AG04449 (cell line): ENCODE measurements at regions not wholly inside any gene's neighbourhood (a gene's known extent, or its start where the extent isn't known, plus 50 kb on each side); places are given as distances from the start of the nearest gene placed in this dataset.
"Not testable (repeated sequence)": the region's sequence is repeated elsewhere in the genome, so short reads cannot be mapped to it uniquely, and the experiment has no call there.

Source experiments
- CTCF ChIA-PET: fragments of 350-600 bp; formaldehyde crosslinking; extraction: SDS; loops from one replicate; lab custom pipeline; 2021; ENCODE audit warnings: antibody characterized with exemption; lab: Yijun Ruan, JAX
- POLR2A ChIA-PET: fragments of 400-600, 350-600 bp; formaldehyde crosslinking; extraction: SDS; loops from one replicate; lab custom pipeline; 2020; ENCODE audit warnings: antibody characterized with exemption, inconsistent platforms; lab: Yijun Ruan, JAX
- DNase-seq: peaks from one replicate; pipeline ENCODE4 v3.0.0-alpha.2; 2010; ENCODE audit warnings: low read depth, low spot score
- H3K4me3 ChIP-seq: 2 replicates; pipeline ENCODE4 v1.5.1; 2011; ENCODE audit warnings: low read depth, mild to moderate bottlenecking, control low read depth, low read length
- TF ChIP-seq, protein P1 (sequence below): IDR thresholded peaks from one replicate; pipeline ENCODE4 v1.5.1; 2011; ENCODE audit warnings: mild to moderate bottlenecking, moderate library complexity, low read length, control low read depth, inconsistent platforms; ENCODE audit not compliant: insufficient read depth; ENCODE audit errors: missing control alignments

DNA sequence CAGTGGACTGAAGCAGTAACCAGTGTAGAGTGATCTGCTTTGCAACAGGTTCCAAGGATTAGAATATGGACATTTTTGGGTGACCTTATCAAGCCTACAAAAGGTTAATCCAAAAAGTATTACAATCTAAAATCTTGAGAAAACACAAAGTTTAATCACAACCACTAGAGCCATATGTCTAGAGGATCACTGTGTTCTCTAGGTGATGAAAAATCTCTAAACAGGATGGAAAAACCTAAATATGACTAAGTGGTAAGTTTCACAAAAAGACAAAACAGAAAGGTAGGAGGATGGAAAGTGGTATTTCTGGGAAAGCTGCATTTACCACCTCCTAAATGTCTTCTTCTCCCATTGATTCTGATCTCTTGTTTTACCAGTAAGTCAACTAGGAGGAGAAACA lies 411.1 kb upstream of the CXADR start:
- ChIA-PET CTCF (no interaction called here), POLR2A (no interaction called here)
- H3K4me3 ChIP-seq, result no peak overlapping the region
- TF ChIP-seq, protein P1, sequence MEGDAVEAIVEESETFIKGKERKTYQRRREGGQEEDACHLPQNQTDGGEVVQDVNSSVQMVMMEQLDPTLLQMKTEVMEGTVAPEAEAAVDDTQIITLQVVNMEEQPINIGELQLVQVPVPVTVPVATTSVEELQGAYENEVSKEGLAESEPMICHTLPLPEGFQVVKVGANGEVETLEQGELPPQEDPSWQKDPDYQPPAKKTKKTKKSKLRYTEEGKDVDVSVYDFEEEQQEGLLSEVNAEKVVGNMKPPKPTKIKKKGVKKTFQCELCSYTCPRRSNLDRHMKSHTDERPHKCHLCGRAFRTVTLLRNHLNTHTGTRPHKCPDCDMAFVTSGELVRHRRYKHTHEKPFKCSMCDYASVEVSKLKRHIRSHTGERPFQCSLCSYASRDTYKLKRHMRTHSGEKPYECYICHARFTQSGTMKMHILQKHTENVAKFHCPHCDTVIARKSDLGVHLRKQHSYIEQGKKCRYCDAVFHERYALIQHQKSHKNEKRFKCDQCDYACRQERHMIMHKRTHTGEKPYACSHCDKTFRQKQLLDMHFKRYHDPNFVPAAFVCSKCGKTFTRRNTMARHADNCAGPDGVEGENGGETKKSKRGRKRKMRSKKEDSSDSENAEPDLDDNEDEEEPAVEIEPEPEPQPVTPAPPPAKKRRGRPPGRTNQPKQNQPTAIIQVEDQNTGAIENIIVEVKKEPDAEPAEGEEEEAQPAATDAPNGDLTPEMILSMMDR, result no peak
- DNase-seq, result no peak

DNA sequence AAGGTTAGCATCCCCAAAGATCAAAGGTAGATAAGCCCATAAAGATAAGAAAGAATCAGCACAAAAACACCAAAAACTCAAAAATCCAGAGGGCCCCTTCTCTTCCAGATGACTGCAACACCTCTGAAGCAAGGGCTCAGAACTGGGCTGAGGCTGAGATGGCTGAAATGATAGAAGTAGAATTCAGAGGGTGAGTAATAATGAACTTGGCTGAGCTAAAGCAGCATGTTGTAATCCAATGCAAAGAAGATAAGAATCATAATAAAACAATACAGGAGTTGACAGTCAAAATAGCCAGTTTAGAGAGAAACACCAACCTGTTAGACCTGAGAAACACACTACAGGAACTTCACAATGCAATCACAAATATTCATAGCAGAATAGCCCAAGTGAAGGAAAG lies 406.9 kb upstream of the CXADR start:
- CTCF ChIA-PET, result no interaction called here
- DNase-seq, result no peak
- no peak overlapping the region for H3K4me3 ChIP-seq
- POLR2A ChIA-PET, result no interaction called here
- TF ChIP-seq, protein P1, result no peak

DNA sequence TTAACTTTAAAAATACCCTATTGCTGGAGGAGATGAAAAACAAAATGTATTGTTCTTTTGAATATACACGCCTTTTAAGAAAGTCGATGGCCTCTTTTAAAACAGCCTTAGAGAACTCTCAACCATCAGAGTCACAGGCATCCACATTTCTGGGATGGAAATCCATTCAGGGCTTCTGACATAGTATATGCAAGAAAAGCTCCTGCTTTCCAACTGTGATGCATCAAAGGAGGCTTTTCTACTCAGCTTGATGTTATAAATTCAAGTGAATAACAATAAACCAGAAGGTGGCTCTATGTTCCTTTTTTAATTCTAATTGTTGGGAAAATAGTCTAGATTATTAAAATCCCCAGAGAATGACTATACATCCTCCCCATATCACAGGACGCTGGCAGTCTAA lies 398.8 kb upstream of the CXADR start:
- TF ChIP-seq, protein P1, result no peak
- no peak for DNase-seq
- ChIA-PET POLR2A (no interaction called here), CTCF (no interaction called here)
- H3K4me3 ChIP-seq, result no peak overlapping the region

DNA sequence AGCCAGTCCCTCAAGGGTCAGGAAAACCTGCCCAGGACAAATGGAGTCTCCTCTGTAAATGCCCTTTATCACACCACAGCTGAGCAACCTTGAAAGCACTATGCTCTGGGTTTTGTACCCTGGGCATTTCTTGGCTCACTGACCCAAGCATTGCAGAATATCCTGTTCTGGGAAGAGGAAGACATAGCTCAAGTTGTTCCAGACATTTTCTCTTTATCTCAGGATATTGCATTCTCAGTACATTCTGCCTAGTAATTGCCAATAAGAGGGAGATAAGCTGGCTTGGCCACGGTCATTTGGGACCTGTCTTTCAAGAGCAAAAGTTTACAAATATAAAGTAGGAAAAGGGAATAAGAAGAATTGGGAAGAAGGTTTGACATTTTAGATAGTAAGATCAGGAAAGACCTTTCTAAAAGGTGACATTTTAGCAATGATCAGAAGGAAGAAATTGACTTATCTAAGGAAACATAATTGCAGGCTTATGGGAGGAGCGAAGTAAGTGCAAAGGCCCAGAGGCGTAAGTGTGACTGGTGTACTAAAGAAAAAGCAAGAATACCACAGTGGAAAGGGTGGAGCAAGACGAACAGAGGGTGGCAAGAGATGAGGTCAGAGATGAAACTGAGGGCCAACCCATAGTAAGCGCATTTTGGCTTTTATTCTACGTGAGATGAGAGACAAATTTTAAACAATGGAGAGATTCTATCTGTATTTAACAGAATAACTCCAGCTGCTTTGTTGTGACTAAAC lies 394.0 kb upstream of the CXADR start:
- ChIA-PET POLR2A (no interaction called here), CTCF (no interaction called here)
- no peak for DNase-seq
- TF ChIP-seq, protein P1, result no peak
- H3K4me3 ChIP-seq, result no peak overlapping the region

DNA sequence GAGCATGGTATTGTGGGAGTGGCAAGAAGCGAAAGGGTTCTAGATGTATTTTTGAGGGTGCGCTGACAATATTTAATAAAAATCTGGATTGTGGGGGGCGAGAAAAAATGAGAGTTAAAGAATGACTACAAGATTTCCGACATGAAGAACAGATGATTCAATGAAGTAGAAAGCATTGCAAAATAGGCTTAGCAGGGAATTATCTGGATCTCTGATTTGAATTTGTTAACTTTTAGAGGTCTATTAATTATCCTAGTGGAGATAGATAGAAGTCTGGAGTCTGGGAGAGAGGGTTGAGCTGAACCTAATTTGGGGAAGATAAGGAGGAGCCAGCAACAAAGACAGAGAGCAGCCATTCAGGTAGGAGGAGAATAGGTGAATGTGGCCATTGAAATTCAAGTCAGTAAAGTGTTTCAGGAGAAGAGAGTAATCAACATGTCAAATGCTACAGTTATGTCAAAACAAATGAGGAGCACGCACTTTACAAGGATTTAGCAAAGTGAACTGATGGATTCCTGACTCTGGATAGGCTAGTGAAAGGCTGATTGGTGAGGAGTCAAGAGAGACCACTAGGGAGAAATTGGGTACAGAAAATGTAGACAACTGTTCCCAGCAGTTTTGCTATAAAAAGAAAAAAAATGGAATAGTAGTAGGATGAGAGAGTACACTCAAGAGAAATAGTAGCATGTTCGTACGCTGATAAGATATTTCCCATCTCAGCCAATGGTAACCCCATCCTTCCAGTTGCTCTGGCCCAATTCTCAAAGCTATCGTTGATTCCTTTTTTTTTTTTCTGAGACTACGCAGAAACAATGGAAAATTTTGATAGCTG lies 393.2 kb upstream of the CXADR start:
- TF ChIP-seq, protein P1, result no peak
- H3K4me3 ChIP-seq, result no peak overlapping the region

DNA sequence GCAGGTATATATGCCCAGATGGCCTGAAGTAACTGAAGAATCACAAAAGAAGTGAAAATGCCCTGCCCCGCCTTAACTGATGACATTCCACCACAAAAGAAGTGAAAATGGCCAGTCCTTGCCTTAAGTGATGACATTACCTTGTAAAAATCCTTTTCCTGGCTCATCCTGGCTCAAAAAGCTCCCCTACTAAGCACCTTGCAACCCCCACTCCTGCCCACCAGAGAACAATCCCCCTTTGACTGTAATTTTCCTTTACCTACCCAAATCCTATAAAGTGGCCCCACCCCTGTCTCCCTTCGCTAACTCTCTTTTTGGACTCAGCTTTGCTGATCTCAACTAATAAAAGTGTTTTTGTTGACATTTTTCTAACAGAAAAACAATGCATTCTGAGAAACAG lies 385.4 kb upstream of the CXADR start:
- POLR2A ChIA-PET, DNase-seq, CTCF ChIA-PET, H3K4me3 ChIP-seq: not testable (repeated sequence)

More for the DNA sequence above, 393.2 kb upstream of the CXADR start:
- ChIA-PET CTCF (no interaction called here), POLR2A (no interaction called here)
- no peak for DNase-seq

DNA sequence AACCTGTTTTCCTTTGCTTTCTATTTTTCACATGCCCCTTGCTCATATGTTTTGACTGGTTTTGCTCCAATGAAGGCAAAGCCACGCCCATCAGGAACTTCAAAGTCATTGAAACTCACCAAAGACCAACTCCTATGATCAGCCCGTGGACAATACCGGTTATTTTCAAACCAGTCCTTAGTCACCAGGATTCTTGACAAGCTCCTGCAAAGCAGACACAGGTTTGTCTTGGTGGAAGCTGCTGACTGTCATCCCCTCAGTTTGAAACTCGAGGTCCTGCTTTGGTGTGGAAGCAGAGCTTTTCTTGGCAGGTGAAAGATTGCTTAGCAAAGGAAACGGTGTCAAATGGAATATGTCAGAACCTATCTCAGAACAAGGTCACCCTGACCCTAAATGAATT lies 384.7 kb upstream of the CXADR start:
- TF ChIP-seq, protein P1, result no peak
- CTCF ChIA-PET, result no interaction called here
- POLR2A ChIA-PET, result no interaction called here
- no peak overlapping the region for H3K4me3 ChIP-seq
- no peak for DNase-seq

DNA sequence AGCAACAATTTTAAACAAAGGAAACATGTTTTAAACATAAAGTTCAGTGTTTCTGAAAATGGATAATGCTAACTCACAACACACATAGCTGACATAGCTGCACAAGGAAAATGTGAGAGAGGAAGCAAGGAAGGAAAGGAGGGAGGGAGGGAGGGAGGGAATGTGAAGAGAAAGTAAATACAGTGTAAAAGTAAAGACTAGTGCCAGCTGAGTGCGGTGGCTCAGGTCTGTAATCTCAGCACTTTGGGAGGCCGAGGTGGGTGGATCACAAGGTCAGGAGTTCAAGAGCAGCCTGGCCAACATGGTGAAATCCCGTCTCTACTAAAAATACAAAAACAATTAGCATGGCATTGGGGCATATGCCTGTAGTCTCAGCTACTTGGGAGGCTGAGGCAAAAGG lies 373.7 kb upstream of the CXADR start:
- DNase-seq, POLR2A ChIA-PET, H3K4me3 ChIP-seq, CTCF ChIA-PET: not testable (repeated sequence)
